NCI-H345 treated with DMSO at 0.1 percent for 48 hours (cell line): ENCODE measurements at regions not wholly inside any gene's neighbourhood (a gene's known extent, or its start where the extent isn't known, plus 50 kb on each side); places are given as distances from the start of the nearest gene placed in this dataset.
"Not testable (repeated sequence)": the region's sequence is repeated elsewhere in the genome, so short reads cannot be mapped to it uniquely, and the experiment has no call there.

Experiments used
- DNase-seq: peaks from one replicate; lab custom pipeline; 2025; ENCODE audit not compliant: unreplicated experiment; lab: John Stamatoyannopoulos, UW

- DNase-seq = no peak
Measured at GRCh38 chr2:95685513-95685912, 93.7 kb downstream of the TRIM43 start.

GRCh38 chr2:95686056-95686825, 94.4 kb downstream of the TRIM43 start:
- DNase-seq = not testable (repeated sequence)

- DNase-seq = not testable (repeated sequence)
Measured at GRCh38 chr2:95687852-95688251, 96.1 kb downstream of the TRIM43 start.

GRCh38 chr2:95691210-95691609, 99.4 kb downstream of the TRIM43 start:
- not testable (repeated sequence) for DNase-seq

GRCh38 chr2:95693071-95693846, 101.5 kb downstream of the TRIM43 start:
- DNase-seq = not testable (repeated sequence)

GRCh38 chr2:95695613-95696012, 103.8 kb downstream of the TRIM43 start:
- no peak for DNase-seq

GRCh38 chr2:95698146-95698545, 106.3 kb downstream of the TRIM43 start:
- no peak for DNase-seq

GRCh38 chr2:95699201-95700184, 107.7 kb downstream of the TRIM43 start:
- DNase-seq = not testable (repeated sequence)

- DNase-seq = no peak
Measured at GRCh38 chr2:95700519-95700918, 108.7 kb downstream of the TRIM43 start.

GRCh38 chr2:95702471-95702870, 110.7 kb downstream of the TRIM43 start:
- DNase-seq = no peak

GRCh38 chr2:95707161-95707560, 115.4 kb downstream of the TRIM43 start:
- not testable (repeated sequence) for DNase-seq

- DNase-seq = no peak
Measured at GRCh38 chr2:95707837-95708236, 116.0 kb downstream of the TRIM43 start.

GRCh38 chr2:95709831-95710230, 118.0 kb downstream of the TRIM43 start:
- no peak for DNase-seq

- not testable (repeated sequence) for DNase-seq
Measured at GRCh38 chr2:95713470-95714177, 121.8 kb downstream of the TRIM43 start.

GRCh38 chr2:95714398-95714797, 122.6 kb downstream of the TRIM43 start:
- DNase-seq = not testable (repeated sequence)

GRCh38 chr2:95719473-95720060, 127.8 kb downstream of the TRIM43 start:
- no peak for DNase-seq

GRCh38 chr2:95721726-95722125, 129.9 kb downstream of the TRIM43 start:
- DNase-seq = no peak

- no peak for DNase-seq
Measured at GRCh38 chr2:95722131-95722697, 130.4 kb downstream of the TRIM43 start.

- not testable (repeated sequence) for DNase-seq
Measured at GRCh38 chr2:95723627-95724210, 131.9 kb downstream of the TRIM43 start.
